ENCODE measurements at regions not wholly inside any gene's neighbourhood (a gene's known extent, or its start where the extent isn't known, plus 50 kb on each side); places are given as distances from the start of the nearest gene placed in this dataset.

GRCh38 chr4:56169061-56169460 is 218.2 kb downstream of the AASDH start:
- no peaks in the 10 kb centered on the region for H3K4me1 Mint-ChIP-seq (ENCODE audit: insufficient read depth, unreplicated experiment)
- CTCF ChIA-PET: interaction anchor here (0.6 kb wide), 1 partner anchor 14 kb away, joined by 3 read pairs; no protein-coding TSS in a partner anchor
- no peaks in the 10 kb centered on the region for H3K36me3 Mint-ChIP-seq (ENCODE audit: insufficient read depth, unreplicated experiment)
- no peak overlapping the region for H3K4me3 Mint-ChIP-seq (ENCODE audit: unreplicated experiment)
- intact Hi-C loops (cut with micrococcal nuclease): no loop called here
- DNase-seq (ENCODE audit: unreplicated experiment): no peak
- no peaks in the 10 kb centered on the region for H3K9me3 Mint-ChIP-seq (ENCODE audit: unreplicated experiment)
- POLR2A ChIA-PET: no interaction called here
- H3K27ac Mint-ChIP-seq (ENCODE audit: low read depth, unreplicated experiment): no peak overlapping the region
- BruUV-seq (replicated peaks): no TSS peak
- H3K27me3 Mint-ChIP-seq (ENCODE audit: insufficient read depth, unreplicated experiment): peaks cover 14% of the 10 kb centered on the region
- TF ChIP-seq CTCF (IDR thresholded peaks at IDR 0.05; ENCODE audit: unreplicated experiment): no peak

- no peaks in the 10 kb centered on the region for H3K36me3 Mint-ChIP-seq (ENCODE audit: insufficient read depth, unreplicated experiment)
- no peaks in the 10 kb centered on the region for H3K27me3 Mint-ChIP-seq (ENCODE audit: insufficient read depth, unreplicated experiment)
- POLR2A ChIA-PET: no interaction called here
- TF ChIP-seq CTCF (IDR thresholded peaks at IDR 0.05; ENCODE audit: unreplicated experiment): no peak
- no TSS peak for BruUV-seq (replicated peaks)
- intact Hi-C loops (cut with micrococcal nuclease): no loop called here
- no peak overlapping the region for H3K4me3 Mint-ChIP-seq (ENCODE audit: unreplicated experiment)
- H3K4me1 Mint-ChIP-seq (ENCODE audit: insufficient read depth, unreplicated experiment): no peaks in the 10 kb centered on the region
- no peaks in the 10 kb centered on the region for H3K9me3 Mint-ChIP-seq (ENCODE audit: unreplicated experiment)
- H3K27ac Mint-ChIP-seq (ENCODE audit: low read depth, unreplicated experiment): no peak overlapping the region
- DNase-seq (ENCODE audit: unreplicated experiment): no peak
- CTCF ChIA-PET: interaction anchor here (0.6 to 0.9 kb wide), 3 partner anchors 61 to 1342 kb away, joined by 3 read pairs; no protein-coding TSS in a partner anchor
These were observed 216.2 kb downstream of the CEP135 start for GRCh38 chr4:56164907-56165306.

- Mint-ChIP-seq H3K9me3 (ENCODE audit: unreplicated experiment) (no peaks in the 10 kb centered on the region), H3K4me3 (ENCODE audit: unreplicated experiment) (no peak overlapping the region), H3K27me3 (ENCODE audit: insufficient read depth, unreplicated experiment) (no peaks in the 10 kb centered on the region), H3K4me1 (ENCODE audit: insufficient read depth, unreplicated experiment) (no peaks in the 10 kb centered on the region), H3K27ac (ENCODE audit: low read depth, unreplicated experiment) (no peak overlapping the region), H3K36me3 (ENCODE audit: insufficient read depth, unreplicated experiment) (no peaks in the 10 kb centered on the region)
- no peak for DNase-seq (ENCODE audit: unreplicated experiment)
- CTCF ChIA-PET: interaction anchor here (0.6 to 0.7 kb wide), 3 partner anchors 18 to 33 kb away, joined by 3 read pairs; no protein-coding TSS in a partner anchor
- no peak for TF ChIP-seq CTCF (IDR thresholded peaks at IDR 0.05; ENCODE audit: unreplicated experiment)
- no TSS peak for BruUV-seq (replicated peaks)
- intact Hi-C loops (cut with micrococcal nuclease): no loop called here
- POLR2A ChIA-PET: interaction anchor here (0.8 kb wide), 1 partner anchor 638 kb away, joined by 3 read pairs; no protein-coding TSS in a partner anchor
These were observed 211.9 kb downstream of the CEP135 start for GRCh38 chr4:56160636-56161035.

- H3K27ac Mint-ChIP-seq (ENCODE audit: low read depth, unreplicated experiment): no peak overlapping the region
- BruUV-seq (replicated peaks): no TSS peak
- H3K4me3 Mint-ChIP-seq (ENCODE audit: unreplicated experiment): no peak overlapping the region
- intact Hi-C loops (cut with micrococcal nuclease): no loop called here
- H3K4me1 Mint-ChIP-seq (ENCODE audit: insufficient read depth, unreplicated experiment): no peaks in the 10 kb centered on the region
- no peak for DNase-seq (ENCODE audit: unreplicated experiment)
- ChIA-PET POLR2A (no interaction called here), CTCF (interaction anchor here (0.6 kb wide), 1 partner anchor 205 kb away, joined by 3 read pairs; no protein-coding TSS in a partner anchor)
- no peak for TF ChIP-seq CTCF (IDR thresholded peaks at IDR 0.05; ENCODE audit: unreplicated experiment)
- no peaks in the 10 kb centered on the region for H3K36me3 Mint-ChIP-seq (ENCODE audit: insufficient read depth, unreplicated experiment)
- H3K27me3 Mint-ChIP-seq (ENCODE audit: insufficient read depth, unreplicated experiment): no peaks in the 10 kb centered on the region
- H3K9me3 Mint-ChIP-seq (ENCODE audit: unreplicated experiment): no peaks in the 10 kb centered on the region
These were observed 209.7 kb downstream of the CEP135 start for GRCh38 chr4:56158483-56158882.
